GM21619 (cell line): ENCODE measurements at regions not wholly inside any gene's neighbourhood (a gene's known extent, or its start where the extent isn't known, plus 50 kb on each side); places are given as distances from the start of the nearest gene placed in this dataset.

Source experiments
- ATAC-seq: cut with Tn5 transposase; IDR thresholded peaks from one replicate; pipeline ENCODE4 v1.9.1; 2021; ENCODE audit not compliant: unreplicated experiment

GRCh38 chr19:27780367-27781075, 1432.4 kb downstream of the UQCRFS1 start:
- no peak for ATAC-seq

GRCh38 chr19:27779954-27780353, 1433.0 kb downstream of the UQCRFS1 start:
- ATAC-seq: no peak

- ATAC-seq: no peak
These were observed 1435.2 kb downstream of the UQCRFS1 start for GRCh38 chr19:27777726-27778125.

- ATAC-seq: no peak
These were observed 1435.7 kb downstream of the UQCRFS1 start for GRCh38 chr19:27777242-27777641.

- no peak for ATAC-seq
These were observed 1436.4 kb downstream of the UQCRFS1 start for GRCh38 chr19:27776524-27776923.

GRCh38 chr19:27776020-27776419, 1436.9 kb downstream of the UQCRFS1 start:
- ATAC-seq: no peak

GRCh38 chr19:27775395-27775794, 1437.6 kb downstream of the UQCRFS1 start:
- no peak for ATAC-seq

GRCh38 chr19:27774827-27775226, 1438.1 kb downstream of the UQCRFS1 start:
- no peak for ATAC-seq

- ATAC-seq: no peak
These were observed 1438.6 kb downstream of the UQCRFS1 start for GRCh38 chr19:27774337-27774736.

- ATAC-seq: no peak
These were observed 1439.4 kb downstream of the UQCRFS1 start for GRCh38 chr19:27773318-27774094.

GRCh38 chr19:27772059-27772458, 1440.9 kb downstream of the UQCRFS1 start:
- ATAC-seq: no peak

- no peak for ATAC-seq
These were observed 1442.9 kb downstream of the UQCRFS1 start for GRCh38 chr19:27770095-27770494.

GRCh38 chr19:27767234-27767633, 1445.7 kb downstream of the UQCRFS1 start:
- ATAC-seq: no peak

- no peak for ATAC-seq
These were observed 1446.8 kb downstream of the UQCRFS1 start for GRCh38 chr19:27765912-27766725.

GRCh38 chr19:27765397-27765796, 1447.6 kb downstream of the UQCRFS1 start:
- no peak for ATAC-seq

- ATAC-seq: no peak
These were observed 1448.7 kb downstream of the UQCRFS1 start for GRCh38 chr19:27764186-27764804.

GRCh38 chr19:27762933-27763332, 1450.0 kb downstream of the UQCRFS1 start:
- ATAC-seq: no peak

GRCh38 chr19:27759896-27760295, 1453.1 kb downstream of the UQCRFS1 start:
- ATAC-seq: no peak

- ATAC-seq: no peak
These were observed 1454.1 kb downstream of the UQCRFS1 start for GRCh38 chr19:27758626-27759505.

- ATAC-seq: no peak
These were observed 1458.3 kb downstream of the UQCRFS1 start for GRCh38 chr19:27754700-27755099.
